Fibroblast of lung (primary cell): ENCODE measurements at regions not wholly inside any gene's neighbourhood (a gene's known extent, or its start where the extent isn't known, plus 50 kb on each side); places are given as distances from the start of the nearest gene placed in this dataset.

Experiments
- EZH2 ChIP-seq: IDR thresholded peaks from 2 replicates; pipeline ENCODE4 v1.5.1; 2012; ENCODE audit warnings: low read length, control low read depth, mild to moderate bottlenecking; ENCODE audit errors: missing control alignments
- TF ChIP-seq, protein P1 (sequence below), 2 donors: IDR thresholded peaks in 1 of 2; conservative IDR thresholded peaks in 1 of 2; 1 replicate in 1 of 2; 2 replicates in 1 of 2; pipeline ENCODE4 v1.5.1; 2011 to 2012; ENCODE audit warnings: low read length in 2 of 2, control low read depth in 1 of 2, inconsistent platforms in 1 of 2, low read depth in 1 of 2, mild to moderate bottlenecking in 1 of 2

DNA sequence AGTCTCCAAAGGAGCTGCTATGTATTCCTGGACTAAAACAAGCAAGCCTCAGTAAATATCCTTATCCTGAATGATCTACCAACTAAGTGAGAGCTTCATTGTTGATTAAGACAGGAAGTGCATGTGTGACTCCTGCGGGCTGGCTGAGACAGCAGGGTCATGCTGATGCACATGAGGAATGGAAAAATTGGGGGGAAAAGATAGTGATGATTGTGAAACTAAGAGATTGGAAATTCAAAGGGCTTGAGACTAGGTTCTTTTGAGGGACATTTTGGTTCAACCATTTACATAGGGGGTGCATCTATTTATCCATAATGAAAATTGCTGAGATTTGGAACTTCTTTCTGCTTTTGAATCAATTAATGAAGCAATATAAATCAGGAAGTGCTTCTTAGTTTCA lies 61.1 kb upstream of the C1QTNF7 start:
- TF ChIP-seq, protein P1, sequence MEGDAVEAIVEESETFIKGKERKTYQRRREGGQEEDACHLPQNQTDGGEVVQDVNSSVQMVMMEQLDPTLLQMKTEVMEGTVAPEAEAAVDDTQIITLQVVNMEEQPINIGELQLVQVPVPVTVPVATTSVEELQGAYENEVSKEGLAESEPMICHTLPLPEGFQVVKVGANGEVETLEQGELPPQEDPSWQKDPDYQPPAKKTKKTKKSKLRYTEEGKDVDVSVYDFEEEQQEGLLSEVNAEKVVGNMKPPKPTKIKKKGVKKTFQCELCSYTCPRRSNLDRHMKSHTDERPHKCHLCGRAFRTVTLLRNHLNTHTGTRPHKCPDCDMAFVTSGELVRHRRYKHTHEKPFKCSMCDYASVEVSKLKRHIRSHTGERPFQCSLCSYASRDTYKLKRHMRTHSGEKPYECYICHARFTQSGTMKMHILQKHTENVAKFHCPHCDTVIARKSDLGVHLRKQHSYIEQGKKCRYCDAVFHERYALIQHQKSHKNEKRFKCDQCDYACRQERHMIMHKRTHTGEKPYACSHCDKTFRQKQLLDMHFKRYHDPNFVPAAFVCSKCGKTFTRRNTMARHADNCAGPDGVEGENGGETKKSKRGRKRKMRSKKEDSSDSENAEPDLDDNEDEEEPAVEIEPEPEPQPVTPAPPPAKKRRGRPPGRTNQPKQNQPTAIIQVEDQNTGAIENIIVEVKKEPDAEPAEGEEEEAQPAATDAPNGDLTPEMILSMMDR (conservative IDR thresholded peaks at IDR 0.05 in 1 of 2, IDR thresholded peaks at IDR 0.05 in 1 of 2; ENCODE audit: low read depth in 1 of 2, low read length in 2 of 2): no peak
- TF ChIP-seq EZH2: no peak
